ENCODE measurements at regions not wholly inside any gene's neighbourhood (a gene's known extent, or its start where the extent isn't known, plus 50 kb on each side); places are given as distances from the start of the nearest gene placed in this dataset.

GRCh38 chr4:13036841-13037240 is 447.3 kb downstream of the RAB28 start:
- POLR2A ChIA-PET, result no interaction called here
- ATAC-seq (no peak), DNase-seq (ENCODE audit: low read depth, low spot score) (no peak)
- TF ChIP-seq ATF3 (IDR thresholded peaks at IDR 0.05) (no peak), ELF1 (IDR thresholded peaks at IDR 0.05; ENCODE audit: borderline replicate concordance, low read depth) (no peak), ZNF274 (IDR thresholded peaks at IDR 0.05; ENCODE audit: low read depth, low read length) (no peak), SIN3A (IDR thresholded peaks at IDR 0.05; ENCODE audit: low read depth) (no peak), CEBPB (IDR thresholded peaks at IDR 0.05; ENCODE audit: low read depth) (no peak), TCF7L2 (IDR thresholded peaks at IDR 0.05; ENCODE audit: borderline replicate concordance, extremely low read depth, insufficient read depth, insufficient read length) (no peak), EZH2 (IDR thresholded peaks at IDR 0.05) (no peak), MAX (IDR thresholded peaks at IDR 0.05) (no peak), ZBTB33 (IDR thresholded peaks at IDR 0.05; ENCODE audit: extremely low read depth, insufficient replicate concordance, low read length) (no peak), POLR2A (IDR thresholded peaks at IDR 0.05; ENCODE audit: borderline replicate concordance, extremely low read depth, insufficient read depth, insufficient read length) (no peak), YY1 (IDR thresholded peaks at IDR 0.05; ENCODE audit: extremely low read depth, insufficient replicate concordance, low read depth, low read length) (no peak), CBX3 (IDR thresholded peaks at IDR 0.05; ENCODE audit: low read depth) (no peak), EGR1 (IDR thresholded peaks at IDR 0.05; ENCODE audit: low read depth) (no peak)
- H3K27me3 ChIP-seq (ENCODE audit: insufficient read depth, low read length), result no peaks in the 10 kb centered on the region
- RAD21 ChIA-PET (ENCODE audit: low non-redundant PET in 1 of 2, low total read pairs in 2 of 2, uncharacterized antibody in 2 of 2, unreplicated experiment in 2 of 2), result no interaction called here
- H3K4me1 ChIP-seq (ENCODE audit: control insufficient read depth in 1 of 2, insufficient read depth in 2 of 2, low read length in 2 of 2), result no peaks in the 10 kb centered on the region
- no peaks in the 10 kb centered on the region for H3K36me3 ChIP-seq (ENCODE audit: control insufficient read depth in 1 of 2, insufficient read depth in 2 of 2, low read length in 2 of 2)
- H2AFZ ChIP-seq (ENCODE audit: low read depth, low read length, poor library complexity, severe bottlenecking), result no peak overlapping the region
- no peak overlapping the region for H3K27ac ChIP-seq (ENCODE audit: low read depth, low read length)
- H3K79me2 ChIP-seq (ENCODE audit: insufficient read depth, low read length), result no peaks in the 10 kb centered on the region
- BruUV-seq (replicated peaks), result no TSS peak
- no peak overlapping the region for H3K9ac ChIP-seq (ENCODE audit: low read length)
- H3K4me2 ChIP-seq (ENCODE audit: low read length), result no peak overlapping the region
- H3K9me2 ChIP-seq (ENCODE audit: insufficient read depth), result no peaks in the 10 kb centered on the region
- H3K9me3 ChIP-seq (ENCODE audit: control insufficient read depth in 1 of 2, insufficient read depth in 1 of 2, low read depth in 1 of 2, low read length in 2 of 2), result no peaks in the 10 kb centered on the region
- no peak overlapping the region for H3K4me3 ChIP-seq (replicated peaks in 1 of 2; ENCODE audit: low read depth in 1 of 2, low read length in 2 of 2)
- intact Hi-C loops (cut with micrococcal nuclease), result no loop called here
- no peaks in the 10 kb centered on the region for H4K20me1 ChIP-seq (ENCODE audit: insufficient read depth)
- CTCF ChIA-PET, result no interaction called here
